ENCODE measurements at regions not wholly inside any gene's neighbourhood (a gene's known extent, or its start where the extent isn't known, plus 50 kb on each side); places are given as distances from the start of the nearest gene placed in this dataset.

GRCh38 chr13:58151452-58151851, 519.9 kb downstream of the PCDH17 start:
- H3K27ac Mint-ChIP-seq (ENCODE audit: unreplicated experiment): no peak overlapping the region
- H3K4me3 Mint-ChIP-seq (ENCODE audit: low read depth, unreplicated experiment): no peak overlapping the region
- no peaks in the 10 kb centered on the region for H3K36me3 Mint-ChIP-seq (ENCODE audit: insufficient read depth, unreplicated experiment)
- intact Hi-C loops (cut with micrococcal nuclease; ENCODE audit: unreplicated experiment): no loop called here
- no peak for DNase-seq
- no TSS peak for BruUV-seq (replicated peaks)
- CTCF ChIA-PET: no interaction called here
- no peaks in the 10 kb centered on the region for H3K9me3 Mint-ChIP-seq (ENCODE audit: low read depth, unreplicated experiment)
- no peaks in the 10 kb centered on the region for H3K27me3 Mint-ChIP-seq (ENCODE audit: unreplicated experiment)
- TF ChIP-seq, protein P1, sequence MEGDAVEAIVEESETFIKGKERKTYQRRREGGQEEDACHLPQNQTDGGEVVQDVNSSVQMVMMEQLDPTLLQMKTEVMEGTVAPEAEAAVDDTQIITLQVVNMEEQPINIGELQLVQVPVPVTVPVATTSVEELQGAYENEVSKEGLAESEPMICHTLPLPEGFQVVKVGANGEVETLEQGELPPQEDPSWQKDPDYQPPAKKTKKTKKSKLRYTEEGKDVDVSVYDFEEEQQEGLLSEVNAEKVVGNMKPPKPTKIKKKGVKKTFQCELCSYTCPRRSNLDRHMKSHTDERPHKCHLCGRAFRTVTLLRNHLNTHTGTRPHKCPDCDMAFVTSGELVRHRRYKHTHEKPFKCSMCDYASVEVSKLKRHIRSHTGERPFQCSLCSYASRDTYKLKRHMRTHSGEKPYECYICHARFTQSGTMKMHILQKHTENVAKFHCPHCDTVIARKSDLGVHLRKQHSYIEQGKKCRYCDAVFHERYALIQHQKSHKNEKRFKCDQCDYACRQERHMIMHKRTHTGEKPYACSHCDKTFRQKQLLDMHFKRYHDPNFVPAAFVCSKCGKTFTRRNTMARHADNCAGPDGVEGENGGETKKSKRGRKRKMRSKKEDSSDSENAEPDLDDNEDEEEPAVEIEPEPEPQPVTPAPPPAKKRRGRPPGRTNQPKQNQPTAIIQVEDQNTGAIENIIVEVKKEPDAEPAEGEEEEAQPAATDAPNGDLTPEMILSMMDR (IDR thresholded peaks at IDR 0.05; ENCODE audit: unreplicated experiment): no peak
- H3K4me1 Mint-ChIP-seq (ENCODE audit: low read depth, unreplicated experiment): no peaks in the 10 kb centered on the region

- no TSS peak for BruUV-seq (replicated peaks)
- CTCF ChIA-PET: no interaction called here
- no peak overlapping the region for H3K27ac Mint-ChIP-seq (ENCODE audit: unreplicated experiment)
Measured at GRCh38 chr13:58160980-58161379, 529.4 kb downstream of the PCDH17 start.

DNA sequence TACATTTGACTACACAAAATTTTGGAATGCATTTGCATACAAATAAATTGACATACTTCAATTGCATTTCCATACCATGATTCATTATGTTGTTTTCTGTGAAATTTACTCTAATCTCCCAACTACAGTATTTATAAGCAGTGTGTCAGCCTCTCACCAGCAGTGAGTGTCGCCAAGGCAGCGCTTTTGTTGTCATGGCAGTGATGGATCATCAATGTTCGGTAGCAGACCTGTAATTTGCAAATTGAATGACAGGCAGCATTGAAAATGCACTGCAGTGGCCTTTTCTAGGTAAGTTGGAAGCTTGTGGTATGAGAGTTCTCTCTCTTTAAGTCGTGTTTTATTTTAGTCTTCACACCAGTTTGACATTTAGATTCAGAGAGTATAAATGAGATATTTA, 534.1 kb downstream of the PCDH17 start:
- no peak overlapping the region for H3K4me3 Mint-ChIP-seq (ENCODE audit: low read depth, unreplicated experiment)
- peaks cover 2% of the 10 kb centered on the region for H3K9me3 Mint-ChIP-seq (ENCODE audit: low read depth, unreplicated experiment)
- intact Hi-C loops (cut with micrococcal nuclease; ENCODE audit: unreplicated experiment): no loop called here
- no peaks in the 10 kb centered on the region for H3K27me3 Mint-ChIP-seq (ENCODE audit: unreplicated experiment)
- TF ChIP-seq, protein P1 (IDR thresholded peaks at IDR 0.05; ENCODE audit: unreplicated experiment): no peak
- CTCF ChIA-PET: no interaction called here
- no TSS peak for BruUV-seq (replicated peaks)
- H3K27ac Mint-ChIP-seq (ENCODE audit: unreplicated experiment): no peak overlapping the region
- DNase-seq: no peak
- H3K36me3 Mint-ChIP-seq (ENCODE audit: insufficient read depth, unreplicated experiment): no peaks in the 10 kb centered on the region
- no peaks in the 10 kb centered on the region for H3K4me1 Mint-ChIP-seq (ENCODE audit: low read depth, unreplicated experiment)

More at GRCh38 chr13:58160980-58161379, 529.4 kb downstream of the PCDH17 start:
- DNase-seq: no peak
- Mint-ChIP-seq H3K9me3 (ENCODE audit: low read depth, unreplicated experiment) (no peaks in the 10 kb centered on the region), H3K4me3 (ENCODE audit: low read depth, unreplicated experiment) (no peak overlapping the region), H3K27me3 (ENCODE audit: unreplicated experiment) (no peaks in the 10 kb centered on the region), H3K36me3 (ENCODE audit: insufficient read depth, unreplicated experiment) (no peaks in the 10 kb centered on the region), H3K4me1 (ENCODE audit: low read depth, unreplicated experiment) (no peaks in the 10 kb centered on the region)
- intact Hi-C loops (cut with micrococcal nuclease; ENCODE audit: unreplicated experiment): no loop called here
- TF ChIP-seq, protein P1 (IDR thresholded peaks at IDR 0.05; ENCODE audit: unreplicated experiment): no peak

DNA sequence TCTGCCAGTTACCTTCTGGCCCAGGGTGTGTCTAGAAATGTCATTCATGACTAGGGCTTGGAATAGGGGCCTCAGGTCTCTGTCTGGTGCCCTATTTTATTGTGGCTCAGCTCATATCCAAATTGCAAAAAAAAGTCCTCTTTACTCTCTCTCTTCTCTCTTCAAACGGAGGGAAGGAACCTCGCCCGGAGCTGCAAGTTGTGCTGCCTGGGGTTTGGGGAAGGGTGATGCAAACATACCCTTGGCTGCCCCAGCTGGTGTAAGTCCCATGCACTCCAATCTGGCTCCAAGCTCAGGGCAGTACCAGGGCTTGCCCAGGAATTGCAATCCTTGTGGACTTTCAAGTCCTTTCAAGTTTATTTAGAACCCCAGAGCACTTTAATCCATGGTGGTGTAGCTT, 549.6 kb downstream of the PCDH17 start:
- CTCF ChIA-PET: no interaction called here
- Mint-ChIP-seq H3K27me3 (ENCODE audit: unreplicated experiment) (no peaks in the 10 kb centered on the region), H3K9me3 (ENCODE audit: low read depth, unreplicated experiment) (peaks cover 3% of the 10 kb centered on the region), H3K4me1 (ENCODE audit: low read depth, unreplicated experiment) (no peaks in the 10 kb centered on the region), H3K4me3 (ENCODE audit: low read depth, unreplicated experiment) (no peak overlapping the region), H3K27ac (ENCODE audit: unreplicated experiment) (no peak overlapping the region), H3K36me3 (ENCODE audit: insufficient read depth, unreplicated experiment) (no peaks in the 10 kb centered on the region)
- intact Hi-C loops (cut with micrococcal nuclease; ENCODE audit: unreplicated experiment): no loop called here
- no TSS peak for BruUV-seq (replicated peaks)
- TF ChIP-seq, protein P1 (IDR thresholded peaks at IDR 0.05; ENCODE audit: unreplicated experiment): no peak
- DNase-seq: no peak

GRCh38 chr13:58187881-58188280, 556.3 kb downstream of the PCDH17 start:
- Mint-ChIP-seq H3K4me3 (ENCODE audit: low read depth, unreplicated experiment) (no peak overlapping the region), H3K4me1 (ENCODE audit: low read depth, unreplicated experiment) (no peaks in the 10 kb centered on the region), H3K9me3 (ENCODE audit: low read depth, unreplicated experiment) (no peaks in the 10 kb centered on the region), H3K36me3 (ENCODE audit: insufficient read depth, unreplicated experiment) (no peaks in the 10 kb centered on the region), H3K27ac (ENCODE audit: unreplicated experiment) (no peak overlapping the region), H3K27me3 (ENCODE audit: unreplicated experiment) (no peaks in the 10 kb centered on the region)
- TF ChIP-seq, protein P1 (IDR thresholded peaks at IDR 0.05; ENCODE audit: unreplicated experiment): no peak
- no TSS peak for BruUV-seq (replicated peaks)
- CTCF ChIA-PET: no interaction called here
- DNase-seq: no peak
- intact Hi-C loops (cut with micrococcal nuclease; ENCODE audit: unreplicated experiment): no loop called here
